HG03095 (cell line): ENCODE measurements at regions not wholly inside any gene's neighbourhood (a gene's known extent, or its start where the extent isn't known, plus 50 kb on each side); places are given as distances from the start of the nearest gene placed in this dataset.
"Not testable (repeated sequence)": the region's sequence is repeated elsewhere in the genome, so short reads cannot be mapped to it uniquely, and the experiment has no call there.

Experiments used
- ATAC-seq: cut with Tn5 transposase; IDR thresholded peaks from one replicate; pipeline ENCODE4 v1.9.1; 2021; ENCODE audit warnings: moderate library complexity; ENCODE audit not compliant: unreplicated experiment

DNA sequence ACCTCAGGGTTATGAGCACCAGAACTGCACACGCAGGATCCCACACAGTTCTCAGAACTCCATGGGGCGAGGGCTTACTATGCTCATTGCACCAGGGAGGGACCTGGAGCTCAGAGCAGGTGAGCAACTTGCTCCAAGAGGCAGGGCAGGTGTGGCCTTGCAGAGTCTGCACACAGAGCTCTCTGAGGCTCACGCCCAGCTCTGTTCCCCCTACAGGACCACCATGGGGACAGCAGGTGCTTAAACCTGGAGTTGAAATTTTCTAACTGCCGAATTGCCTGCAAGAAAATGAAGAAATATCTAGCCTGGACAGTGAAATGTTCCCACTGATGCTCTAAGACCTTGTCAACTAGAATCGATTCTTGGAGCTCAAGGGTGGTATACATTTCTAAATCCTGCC lies 49.9 kb upstream of the MSMB start:
- not testable (repeated sequence) for ATAC-seq

- ATAC-seq: no peak
These were observed 50.4 kb upstream of the MSMB start for GRCh38 chr10:46096446-46096845.

DNA sequence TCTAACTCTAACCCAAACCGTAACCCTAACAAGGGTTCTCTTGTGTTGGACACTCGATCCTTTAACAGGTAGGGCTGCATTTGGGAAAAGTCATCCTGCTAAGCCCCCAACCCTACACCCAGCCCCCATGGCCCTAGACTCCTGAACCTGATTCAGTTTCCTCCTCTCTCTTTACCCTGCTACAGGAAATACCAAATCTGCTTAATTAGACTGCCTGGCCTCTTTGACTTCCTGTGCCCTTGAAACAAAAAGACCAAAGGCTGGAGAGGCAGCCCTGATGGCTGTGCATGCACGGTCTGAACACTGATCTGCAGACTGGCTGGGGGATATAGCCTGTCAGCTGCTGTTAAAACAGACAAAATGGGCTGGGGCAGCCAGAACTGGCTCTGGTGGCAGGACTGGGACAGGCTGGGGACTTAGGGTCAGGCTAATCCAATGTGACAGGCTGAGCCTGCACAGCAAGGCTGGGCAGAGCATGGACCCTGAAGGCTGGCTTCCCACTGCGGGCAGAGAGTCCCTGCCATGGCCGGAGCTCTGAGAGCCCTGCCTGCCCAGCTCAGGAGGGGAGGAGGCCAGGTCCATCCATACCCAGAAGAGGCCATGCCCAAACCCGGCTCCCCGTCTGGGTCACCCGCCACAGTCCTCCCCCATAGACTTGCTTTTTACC lies 51.0 kb upstream of the MSMB start:
- ATAC-seq: no peak

DNA sequence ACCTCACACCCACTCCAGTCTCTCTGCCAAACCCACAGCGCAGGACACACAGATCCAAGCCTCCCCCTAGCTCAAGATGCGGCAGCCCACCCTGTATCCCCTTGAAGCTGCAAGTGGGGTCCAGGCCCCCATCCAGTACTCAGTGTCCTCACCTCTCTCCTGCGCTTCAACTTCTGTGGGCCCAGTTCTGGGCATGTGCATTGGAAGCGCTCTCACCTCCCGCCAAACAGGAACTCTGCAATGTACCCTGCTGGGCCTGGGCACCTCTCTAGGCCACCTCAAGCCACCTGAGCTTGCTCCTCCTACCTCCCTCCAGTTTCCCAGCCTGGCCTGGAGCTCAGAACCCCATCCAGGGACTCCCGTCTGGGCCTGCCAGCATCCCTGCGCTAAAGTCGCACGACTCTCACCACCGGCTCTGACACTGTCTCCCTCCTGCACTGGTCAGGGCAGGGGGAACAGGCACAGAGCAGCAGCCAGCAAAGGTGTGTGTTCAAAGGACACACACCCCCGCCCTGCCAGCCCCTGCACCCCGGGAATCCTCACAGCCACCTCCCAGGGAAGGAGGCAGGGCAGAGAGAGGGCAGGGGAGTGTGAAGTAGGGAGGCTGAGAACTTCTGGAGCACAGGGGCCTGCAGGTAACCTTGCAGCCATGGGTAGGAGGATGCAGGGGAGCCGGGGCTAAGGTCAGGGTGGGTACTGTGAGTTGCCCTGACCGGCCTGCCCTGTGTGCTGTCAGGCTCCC lies 51.7 kb upstream of the MSMB start:
- ATAC-seq: no peak

GRCh38 chr10:46098386-46098785 lies 52.3 kb upstream of the MSMB start:
- no peak for ATAC-seq

DNA sequence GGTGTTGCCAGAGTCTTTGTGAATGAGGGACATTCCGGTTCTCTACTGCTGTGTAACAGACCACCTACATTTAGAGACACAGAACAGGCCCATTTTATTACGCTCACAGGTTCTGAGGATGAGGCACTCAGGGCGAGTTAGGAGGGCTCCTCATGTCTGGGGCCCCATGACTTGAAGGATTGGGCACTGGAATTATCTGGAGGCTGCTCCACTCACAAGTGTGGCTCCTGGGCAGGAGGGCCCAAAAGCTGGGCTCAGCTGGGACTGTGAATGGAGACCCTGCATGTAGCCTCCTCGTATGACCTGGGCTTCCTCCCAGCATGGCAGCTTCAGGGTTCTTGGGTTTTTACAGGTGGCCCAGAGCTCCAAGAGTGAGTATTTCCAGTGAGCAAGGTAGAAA lies 52.9 kb upstream of the MSMB start:
- not testable (repeated sequence) for ATAC-seq

DNA sequence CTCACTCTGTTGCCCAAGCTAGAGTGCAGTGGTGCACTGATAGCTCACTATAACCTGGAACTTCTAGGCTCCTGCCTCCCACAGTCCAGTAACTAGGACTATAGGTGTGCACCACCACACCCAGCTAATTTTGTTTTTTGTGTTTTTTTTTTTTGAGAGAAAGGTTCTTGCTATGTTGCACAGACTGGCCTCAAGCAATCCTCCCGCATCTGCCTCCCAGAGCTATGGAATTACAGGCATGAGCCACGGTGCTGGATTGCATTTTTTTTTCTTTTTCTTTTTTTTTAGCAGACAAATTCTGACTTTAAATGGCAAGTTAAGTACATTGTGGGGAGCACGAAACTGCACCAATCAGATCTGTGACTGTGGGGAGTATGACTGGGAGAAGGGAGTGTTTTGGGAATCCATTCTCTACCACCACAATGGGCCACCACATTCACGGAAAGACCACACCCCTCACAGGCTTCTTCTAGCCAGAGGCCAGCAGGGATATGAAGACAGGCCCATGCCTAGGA lies 58.1 kb upstream of the MSMB start:
- no peak for ATAC-seq

DNA sequence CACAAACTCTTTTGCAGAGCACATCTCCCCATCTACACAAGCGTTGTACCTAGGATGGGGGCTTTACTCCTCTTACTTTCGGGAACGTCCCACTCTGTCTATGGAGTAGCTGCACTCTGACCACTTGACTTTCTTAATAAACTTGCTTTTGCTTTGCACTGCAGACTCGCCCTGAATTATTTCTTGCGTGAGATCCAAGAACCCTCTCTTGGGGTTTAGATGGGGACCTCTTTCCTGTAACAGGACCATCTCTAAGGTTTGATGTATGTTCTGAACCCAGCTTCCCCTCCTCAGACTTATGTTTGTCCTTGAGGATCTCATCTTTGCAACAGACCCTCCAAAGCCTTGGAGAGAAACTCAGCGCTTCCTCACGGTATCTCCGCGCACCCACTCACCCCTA lies 59.3 kb upstream of the MSMB start:
- not testable (repeated sequence) for ATAC-seq

DNA sequence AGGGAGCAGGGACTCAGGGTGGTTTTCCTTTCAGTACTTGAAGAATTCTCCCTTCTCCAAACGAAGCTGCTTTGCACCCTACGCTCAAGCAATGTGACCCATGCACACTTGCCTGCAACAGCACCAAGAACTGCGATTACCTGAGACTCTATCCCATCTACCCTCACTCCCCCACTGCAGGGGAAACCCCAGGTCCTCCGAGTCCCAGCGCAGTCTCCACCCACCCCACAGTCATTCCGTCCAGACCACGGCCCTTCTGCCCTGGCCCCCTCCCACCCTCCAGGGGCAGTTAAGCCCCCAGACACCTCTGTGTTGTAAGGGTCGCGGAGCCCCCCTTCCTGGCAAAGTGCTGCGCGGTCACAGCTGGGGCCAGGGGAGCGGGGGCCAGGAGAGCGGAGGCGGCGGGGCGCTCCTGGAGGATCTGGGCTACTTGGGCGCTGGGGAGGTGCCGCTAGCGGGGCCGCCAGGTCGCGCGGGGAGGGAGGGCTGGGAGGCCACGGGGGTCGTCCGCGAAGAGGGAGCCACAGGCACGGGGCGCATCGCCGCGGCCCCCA lies 59.9 kb upstream of the MSMB start:
- peak; percentile 21 for ATAC-seq

GRCh38 chr10:46106410-46107255 lies 60.6 kb upstream of the MSMB start:
- peak; percentile 93 for ATAC-seq

- ATAC-seq: not testable (repeated sequence)
These were observed 62.1 kb upstream of the MSMB start for GRCh38 chr10:46108158-46108499.

DNA sequence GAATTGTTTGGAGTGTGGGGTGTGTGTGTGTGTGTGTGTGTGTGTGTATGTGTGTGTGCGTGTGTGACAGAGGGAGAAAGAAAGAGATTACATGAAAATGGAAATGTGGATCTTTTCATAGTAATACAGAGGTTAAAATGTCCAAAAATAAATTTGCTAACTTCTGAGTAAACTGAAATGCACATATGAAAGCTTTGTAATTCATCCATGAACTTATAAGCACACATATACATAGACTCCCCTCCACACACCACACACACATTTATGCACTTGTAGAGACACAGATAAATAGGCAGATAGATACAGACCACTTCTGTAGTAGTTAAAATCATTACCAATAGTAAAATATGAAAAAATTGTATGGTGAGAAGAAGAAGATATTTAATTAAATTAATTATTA lies 108.2 kb upstream of the MSMB start:
- not testable (repeated sequence) for ATAC-seq

DNA sequence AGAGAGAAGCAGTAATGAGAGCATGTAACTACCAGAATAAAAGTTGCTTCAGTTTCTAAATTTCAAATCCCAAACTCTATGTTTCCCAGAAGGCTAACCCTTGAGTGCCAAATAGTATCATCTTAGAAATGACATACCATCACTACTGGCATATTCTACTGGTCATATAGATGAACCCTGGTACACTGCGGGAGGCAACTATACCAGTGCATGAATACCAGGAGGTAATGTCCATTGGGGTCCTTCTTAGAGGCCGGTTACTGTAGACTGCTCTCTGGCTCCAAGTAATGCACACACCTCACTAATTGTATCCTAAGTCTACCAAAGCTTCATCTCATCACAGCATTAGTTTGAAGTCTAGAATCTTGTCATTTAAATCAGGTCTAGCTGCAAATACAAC lies 108.6 kb upstream of the MSMB start:
- ATAC-seq: not testable (repeated sequence)

DNA sequence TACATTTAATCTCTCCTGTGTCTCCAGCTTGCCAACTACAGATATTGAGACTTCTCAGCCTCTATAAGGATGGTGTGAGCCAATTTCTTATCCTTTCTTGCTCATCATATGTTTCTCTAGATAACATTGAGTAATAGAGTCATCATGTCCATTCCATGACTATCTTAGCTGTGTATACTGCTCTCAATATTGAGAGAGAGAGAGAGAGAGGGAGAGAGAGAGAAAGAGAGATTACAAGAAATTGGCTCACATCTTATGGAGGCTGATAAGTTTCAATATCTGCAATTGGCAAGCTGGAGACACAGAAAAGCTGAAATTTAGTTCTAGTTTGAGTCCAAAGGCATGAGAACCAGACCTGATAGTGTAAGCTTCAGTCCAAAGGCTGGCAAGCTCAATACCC lies 110.8 kb upstream of the MSMB start:
- ATAC-seq: not testable (repeated sequence)

GRCh38 chr10:46169736-46170135 lies 117.1 kb upstream of the ANTXRL start:
- no peak for ATAC-seq

- no peak for ATAC-seq
These were observed 116.0 kb upstream of the ANTXRL start for GRCh38 chr10:46170789-46171188.

GRCh38 chr10:46171661-46172060 lies 115.1 kb upstream of the ANTXRL start:
- ATAC-seq: no peak

DNA sequence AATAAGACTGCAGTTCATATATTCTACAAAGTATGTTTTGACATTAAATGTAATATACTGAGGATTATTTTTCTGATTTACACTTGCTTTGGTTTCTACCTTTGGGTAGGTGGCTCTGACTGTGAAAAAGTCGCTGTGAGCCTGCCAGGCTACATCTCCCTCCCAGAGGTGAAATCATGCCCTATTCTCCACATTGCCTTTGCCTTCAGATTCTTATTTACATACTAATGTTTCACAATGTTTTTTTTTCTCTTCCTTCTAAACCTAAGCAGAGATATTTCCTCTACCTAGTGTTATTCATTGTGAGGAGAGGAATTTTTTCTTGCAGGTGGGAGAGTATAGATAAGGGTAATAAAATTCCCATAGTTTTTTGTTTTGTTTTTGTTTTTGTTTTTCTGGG lies 111.5 kb upstream of the ANTXRL start:
- no peak for ATAC-seq

- ATAC-seq: no peak
These were observed 111.0 kb upstream of the ANTXRL start for GRCh38 chr10:46175831-46176230.

DNA sequence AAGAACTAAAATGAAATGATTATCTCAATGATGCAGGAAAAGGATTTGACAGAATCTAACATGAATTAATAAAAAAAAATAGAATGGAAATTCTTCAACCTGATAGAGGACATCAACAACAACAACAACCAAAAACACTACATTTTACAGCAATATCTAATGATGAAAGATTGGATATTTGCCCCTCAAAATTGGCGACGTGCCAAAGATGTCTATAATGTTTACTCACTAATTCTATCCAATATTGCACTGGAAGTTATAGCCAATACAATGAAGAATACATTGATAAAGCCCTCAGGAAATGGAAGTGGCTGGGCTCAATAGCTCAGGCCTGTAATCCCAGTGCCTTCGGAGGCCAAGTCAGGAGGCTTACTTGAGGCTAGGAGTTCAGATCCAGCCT lies 99.4 kb upstream of the ANTXRL start:
- not testable (repeated sequence) for ATAC-seq

GRCh38 chr10:46197050-46197449 lies 89.7 kb upstream of the ANTXRL start:
- no peak for ATAC-seq
